ENCODE measurements at regions not wholly inside any gene's neighbourhood (a gene's known extent, or its start where the extent isn't known, plus 50 kb on each side); places are given as distances from the start of the nearest gene placed in this dataset.

GRCh38 chr6:134774201-134774638 is 175.7 kb downstream of the ALDH8A1 start:
- no peak for TF ChIP-seq ZFP3 (CRISPR knock-in tag; IDR thresholded peaks at IDR 0.05)
- TF ChIP-seq RARB (CRISPR knock-in tag; IDR thresholded peaks at IDR 0.05), result no peak
- no peak for TF ChIP-seq GLIS3 (CRISPR knock-in tag; IDR thresholded peaks at IDR 0.05)

Measured in SK-N-SH treated with all-trans-retinoic acid at 6 μM for 48 hours (cell line).